ENCODE measurements at regions not wholly inside any gene's neighbourhood (a gene's known extent, or its start where the extent isn't known, plus 50 kb on each side); places are given as distances from the start of the nearest gene placed in this dataset.

- TF ChIP-seq POLR2A (IDR thresholded peaks at IDR 0.05; ENCODE audit: low read length) (no peak), GATA1 (IDR thresholded peaks at IDR 0.05; ENCODE audit: low read depth, low read length) (no peak)
Measured at GRCh38 chr6:121535777-121536176, 100.3 kb downstream of the GJA1 start.

Measured in erythroblast (primary cell).